HG03378 (cell line): ENCODE measurements at regions not wholly inside any gene's neighbourhood (a gene's known extent, or its start where the extent isn't known, plus 50 kb on each side); places are given as distances from the start of the nearest gene placed in this dataset.
"Not testable (repeated sequence)": the region's sequence is repeated elsewhere in the genome, so short reads cannot be mapped to it uniquely, and the experiment has no call there.

Experiments used
- ATAC-seq: cut with Tn5 transposase; IDR thresholded peaks from one replicate; pipeline ENCODE4 v1.9.1; 2021; ENCODE audit warnings: mild to moderate bottlenecking, moderate library complexity; ENCODE audit not compliant: unreplicated experiment

- ATAC-seq, result no peak
Observed at GRCh38 chr17:33680472-33680871, 387.4 kb upstream of the ASIC2 start.

GRCh38 chr17:33682599-33682998 lies 389.5 kb upstream of the ASIC2 start:
- ATAC-seq, result no peak

GRCh38 chr17:33684735-33685134 lies 391.6 kb upstream of the ASIC2 start:
- ATAC-seq, result no peak

GRCh38 chr17:33686171-33686570 lies 393.1 kb upstream of the ASIC2 start:
- ATAC-seq, result no peak

- no peak for ATAC-seq
Observed at GRCh38 chr17:33687831-33688230, 394.7 kb upstream of the ASIC2 start.

GRCh38 chr17:33688771-33689170 lies 395.7 kb upstream of the ASIC2 start:
- ATAC-seq, result no peak

GRCh38 chr17:33689725-33690124 lies 396.6 kb upstream of the ASIC2 start:
- no peak for ATAC-seq

GRCh38 chr17:33695431-33695830 lies 402.3 kb upstream of the ASIC2 start:
- ATAC-seq, result no peak

- ATAC-seq, result no peak
Observed at GRCh38 chr17:33696102-33696501, 403.0 kb upstream of the ASIC2 start.

GRCh38 chr17:33697557-33697956 lies 404.5 kb upstream of the ASIC2 start:
- ATAC-seq, result no peak

- no peak for ATAC-seq
Observed at GRCh38 chr17:33701910-33702309, 408.8 kb upstream of the ASIC2 start.

- no peak for ATAC-seq
Observed at GRCh38 chr17:33704856-33705255, 411.8 kb upstream of the ASIC2 start.

GRCh38 chr17:33709881-33710280 lies 416.8 kb upstream of the ASIC2 start:
- ATAC-seq, result no peak

GRCh38 chr17:33712120-33712519 lies 419.0 kb upstream of the ASIC2 start:
- ATAC-seq, result no peak

GRCh38 chr17:33716957-33717356 lies 423.9 kb upstream of the ASIC2 start:
- ATAC-seq, result no peak

GRCh38 chr17:33723736-33724135 lies 430.6 kb upstream of the ASIC2 start:
- ATAC-seq, result not testable (repeated sequence)

- no peak for ATAC-seq
Observed at GRCh38 chr17:33725675-33726271, 432.7 kb upstream of the ASIC2 start.

GRCh38 chr17:33730131-33730530 lies 437.0 kb upstream of the ASIC2 start:
- no peak for ATAC-seq

- ATAC-seq, result no peak
Observed at GRCh38 chr17:33732116-33732515, 439.0 kb upstream of the ASIC2 start.

- ATAC-seq, result no peak
Observed at GRCh38 chr17:33739714-33740113, 446.6 kb upstream of the ASIC2 start.

GRCh38 chr17:33745047-33745760 lies 452.1 kb upstream of the ASIC2 start:
- ATAC-seq, result no peak

GRCh38 chr17:33749171-33749570 lies 456.1 kb upstream of the ASIC2 start:
- ATAC-seq, result no peak
